Stimulated activated naive CD8-positive, alpha-beta T cell treated with anti-CD3 and anti-CD28 coated beads, Interleukin-15, Interleukin-2, amounts not matched to agents 100 ng/mL and 50 ng/mL, for 24 hours (primary cell): ENCODE measurements at regions not wholly inside any gene's neighbourhood (a gene's known extent, or its start where the extent isn't known, plus 50 kb on each side); places are given as distances from the start of the nearest gene placed in this dataset.
"Not testable (repeated sequence)": the region's sequence is repeated elsewhere in the genome, so short reads cannot be mapped to it uniquely, and the experiment has no call there.

ENCODE experiments used
- H3K27ac Mint-ChIP-seq: one replicate; pipeline ENCODE4 v1.8.0; 2021; ENCODE audit warnings: mild to moderate bottlenecking, mixed read lengths
- H3K27me3 Mint-ChIP-seq: one replicate; pipeline ENCODE4 v1.8.0; 2021; ENCODE audit warnings: mixed read lengths
- H3K36me3 Mint-ChIP-seq: one replicate; pipeline ENCODE4 v1.8.0; 2021; ENCODE audit warnings: low read depth, mixed read lengths
- H3K4me1 Mint-ChIP-seq: one replicate; pipeline ENCODE4 v1.8.0; 2021; ENCODE audit warnings: low read depth, mixed read lengths
- H3K4me3 Mint-ChIP-seq: one replicate; pipeline ENCODE4 v1.8.0; 2021; ENCODE audit warnings: mild to moderate bottlenecking, mixed read lengths
- H3K9me3 Mint-ChIP-seq: one replicate; pipeline ENCODE4 v1.8.0; 2021; ENCODE audit warnings: mixed read lengths

GRCh38 chr5:97991236-97991635 is 782.2 kb upstream of the RGMB start:
- Mint-ChIP-seq H3K27ac (no peak overlapping the region), H3K4me1 (no peaks in the 10 kb centered on the region), H3K4me3 (no peak overlapping the region), H3K27me3 (no peaks in the 10 kb centered on the region), H3K36me3 (no peaks in the 10 kb centered on the region), H3K9me3 (peaks cover 3% of the 10 kb centered on the region)

- no peaks in the 10 kb centered on the region for H3K27me3 Mint-ChIP-seq
- no peak overlapping the region for H3K27ac Mint-ChIP-seq
- H3K36me3 Mint-ChIP-seq = no peaks in the 10 kb centered on the region
- no peaks in the 10 kb centered on the region for H3K4me1 Mint-ChIP-seq
- no peak overlapping the region for H3K4me3 Mint-ChIP-seq
- H3K9me3 Mint-ChIP-seq = no peaks in the 10 kb centered on the region
These were observed 774.5 kb upstream of the RGMB start for GRCh38 chr5:97998941-97999340.

GRCh38 chr5:98004463-98004862 is 769.0 kb upstream of the RGMB start:
- Mint-ChIP-seq H3K9me3 (no peaks in the 10 kb centered on the region), H3K36me3 (no peaks in the 10 kb centered on the region), H3K27me3 (no peaks in the 10 kb centered on the region), H3K4me3 (no peak overlapping the region), H3K27ac (no peak overlapping the region), H3K4me1 (no peaks in the 10 kb centered on the region)

- H3K4me3 Mint-ChIP-seq = no peak overlapping the region
- no peaks in the 10 kb centered on the region for H3K27me3 Mint-ChIP-seq
- H3K27ac Mint-ChIP-seq = no peak overlapping the region
- no peaks in the 10 kb centered on the region for H3K36me3 Mint-ChIP-seq
- H3K4me1 Mint-ChIP-seq = no peaks in the 10 kb centered on the region
- H3K9me3 Mint-ChIP-seq = no peaks in the 10 kb centered on the region
These were observed 756.7 kb upstream of the RGMB start for GRCh38 chr5:98016771-98017170.

- H3K27ac Mint-ChIP-seq, H3K36me3 Mint-ChIP-seq, H3K27me3 Mint-ChIP-seq, H3K4me1 Mint-ChIP-seq, H3K4me3 Mint-ChIP-seq: not testable (repeated sequence)
- peaks cover 22% of the 10 kb centered on the region for H3K9me3 Mint-ChIP-seq
These were observed 743.2 kb upstream of the RGMB start for GRCh38 chr5:98030273-98030672.

GRCh38 chr5:98031036-98031435 is 742.4 kb upstream of the RGMB start:
- not testable (repeated sequence) for H3K36me3 Mint-ChIP-seq, H3K4me1 Mint-ChIP-seq, H3K27ac Mint-ChIP-seq, H3K4me3 Mint-ChIP-seq, H3K27me3 Mint-ChIP-seq
- peaks cover 15% of the 10 kb centered on the region for H3K9me3 Mint-ChIP-seq

GRCh38 chr5:98031496-98031895 is 742.0 kb upstream of the RGMB start:
- no peak overlapping the region for H3K4me3 Mint-ChIP-seq
- H3K9me3 Mint-ChIP-seq = peaks cover 13% of the 10 kb centered on the region
- no peak overlapping the region for H3K27ac Mint-ChIP-seq
- no peaks in the 10 kb centered on the region for H3K27me3 Mint-ChIP-seq
- no peaks in the 10 kb centered on the region for H3K4me1 Mint-ChIP-seq
- no peaks in the 10 kb centered on the region for H3K36me3 Mint-ChIP-seq

GRCh38 chr5:98031926-98032325 is 741.5 kb upstream of the RGMB start:
- H3K4me3 Mint-ChIP-seq = no peak overlapping the region
- H3K27me3 Mint-ChIP-seq = no peaks in the 10 kb centered on the region
- peaks cover 13% of the 10 kb centered on the region for H3K9me3 Mint-ChIP-seq
- no peak overlapping the region for H3K27ac Mint-ChIP-seq
- no peaks in the 10 kb centered on the region for H3K36me3 Mint-ChIP-seq
- no peaks in the 10 kb centered on the region for H3K4me1 Mint-ChIP-seq

- H3K4me1 Mint-ChIP-seq = no peaks in the 10 kb centered on the region
- H3K9me3 Mint-ChIP-seq = no peaks in the 10 kb centered on the region
- H3K4me3 Mint-ChIP-seq = no peak overlapping the region
- H3K36me3 Mint-ChIP-seq = no peaks in the 10 kb centered on the region
- no peak overlapping the region for H3K27ac Mint-ChIP-seq
- no peaks in the 10 kb centered on the region for H3K27me3 Mint-ChIP-seq
These were observed 731.8 kb upstream of the RGMB start for GRCh38 chr5:98041661-98042060.

GRCh38 chr5:98042521-98042920 is 730.9 kb upstream of the RGMB start:
- no peaks in the 10 kb centered on the region for H3K36me3 Mint-ChIP-seq
- H3K27me3 Mint-ChIP-seq = no peaks in the 10 kb centered on the region
- H3K9me3 Mint-ChIP-seq = no peaks in the 10 kb centered on the region
- no peaks in the 10 kb centered on the region for H3K4me1 Mint-ChIP-seq
- no peak overlapping the region for H3K27ac Mint-ChIP-seq
- H3K4me3 Mint-ChIP-seq = no peak overlapping the region

GRCh38 chr5:98042961-98043360 is 730.5 kb upstream of the RGMB start:
- H3K36me3 Mint-ChIP-seq = no peaks in the 10 kb centered on the region
- no peak overlapping the region for H3K4me3 Mint-ChIP-seq
- H3K27me3 Mint-ChIP-seq = no peaks in the 10 kb centered on the region

GRCh38 chr5:98050583-98050982 is 722.9 kb upstream of the RGMB start:
- Mint-ChIP-seq H3K36me3 (no peaks in the 10 kb centered on the region), H3K4me3 (no peak overlapping the region), H3K27ac (no peak overlapping the region), H3K9me3 (no peaks in the 10 kb centered on the region), H3K4me1 (no peaks in the 10 kb centered on the region), H3K27me3 (peaks cover 3% of the 10 kb centered on the region)

More at GRCh38 chr5:98042961-98043360, 730.5 kb upstream of the RGMB start:
- H3K9me3 Mint-ChIP-seq = no peaks in the 10 kb centered on the region
- H3K4me1 Mint-ChIP-seq = no peaks in the 10 kb centered on the region
- H3K27ac Mint-ChIP-seq = no peak overlapping the region

GRCh38 chr5:98053170-98053569 is 720.3 kb upstream of the RGMB start:
- Mint-ChIP-seq H3K4me1 (no peaks in the 10 kb centered on the region), H3K27ac (no peak overlapping the region), H3K36me3 (no peaks in the 10 kb centered on the region), H3K27me3 (peaks cover 3% of the 10 kb centered on the region), H3K4me3 (no peak overlapping the region), H3K9me3 (no peaks in the 10 kb centered on the region)

- H3K27me3 Mint-ChIP-seq = peaks cover 3% of the 10 kb centered on the region
- H3K36me3 Mint-ChIP-seq = no peaks in the 10 kb centered on the region
- H3K4me1 Mint-ChIP-seq = no peaks in the 10 kb centered on the region
- no peak overlapping the region for H3K27ac Mint-ChIP-seq
- H3K4me3 Mint-ChIP-seq = no peak overlapping the region
- H3K9me3 Mint-ChIP-seq = no peaks in the 10 kb centered on the region
These were observed 713.3 kb upstream of the RGMB start for GRCh38 chr5:98060148-98060547.

- no peak overlapping the region for H3K4me3 Mint-ChIP-seq
- no peaks in the 10 kb centered on the region for H3K9me3 Mint-ChIP-seq
- H3K27me3 Mint-ChIP-seq = no peaks in the 10 kb centered on the region
- no peak overlapping the region for H3K27ac Mint-ChIP-seq
- no peaks in the 10 kb centered on the region for H3K36me3 Mint-ChIP-seq
- H3K4me1 Mint-ChIP-seq = no peaks in the 10 kb centered on the region
These were observed 709.3 kb upstream of the RGMB start for GRCh38 chr5:98064118-98064685.

GRCh38 chr5:98065261-98065909 is 708.1 kb upstream of the RGMB start:
- H3K27me3 Mint-ChIP-seq = no peaks in the 10 kb centered on the region
- no peaks in the 10 kb centered on the region for H3K9me3 Mint-ChIP-seq
- no peak overlapping the region for H3K4me3 Mint-ChIP-seq
- peaks cover 9% of the 10 kb centered on the region for H3K4me1 Mint-ChIP-seq
- no peak overlapping the region for H3K27ac Mint-ChIP-seq
- no peaks in the 10 kb centered on the region for H3K36me3 Mint-ChIP-seq
